ENCODE measurements at regions not wholly inside any gene's neighbourhood (a gene's known extent, or its start where the extent isn't known, plus 50 kb on each side); places are given as distances from the start of the nearest gene placed in this dataset.

DNA sequence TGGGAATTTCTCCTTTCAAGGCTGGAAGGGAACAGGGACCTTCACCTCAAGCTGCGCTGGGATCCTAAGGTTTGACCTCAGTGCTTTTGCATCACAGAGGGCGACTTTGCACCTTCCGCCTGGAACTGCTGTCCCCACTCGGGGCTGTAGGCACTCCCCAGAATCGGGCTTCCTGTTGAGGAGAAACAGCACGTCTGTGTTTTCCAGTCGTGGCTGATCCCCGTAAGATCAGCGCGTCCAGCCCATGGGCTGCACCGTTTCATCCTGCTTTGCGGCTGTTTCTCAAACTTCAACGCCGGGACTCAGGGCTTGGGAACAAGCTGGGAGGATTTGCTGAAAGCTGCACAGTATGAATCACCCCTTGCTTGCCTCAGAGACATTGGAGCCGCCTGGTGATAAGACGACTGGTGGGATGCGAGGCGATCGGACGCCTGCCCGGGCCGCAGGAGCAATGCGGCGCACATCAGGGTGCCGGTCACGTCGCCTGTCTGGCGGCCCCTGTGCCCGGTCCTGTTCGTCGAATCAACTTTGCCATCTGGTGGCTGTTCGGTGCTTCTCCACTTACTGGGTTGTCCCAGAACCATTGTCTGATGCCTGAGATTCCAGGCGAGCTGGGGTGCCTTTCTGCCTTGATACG, 53.6 kb upstream of the FRMD1 start:
- no peak for DNase-seq (ENCODE audit: low spot score)

DNA sequence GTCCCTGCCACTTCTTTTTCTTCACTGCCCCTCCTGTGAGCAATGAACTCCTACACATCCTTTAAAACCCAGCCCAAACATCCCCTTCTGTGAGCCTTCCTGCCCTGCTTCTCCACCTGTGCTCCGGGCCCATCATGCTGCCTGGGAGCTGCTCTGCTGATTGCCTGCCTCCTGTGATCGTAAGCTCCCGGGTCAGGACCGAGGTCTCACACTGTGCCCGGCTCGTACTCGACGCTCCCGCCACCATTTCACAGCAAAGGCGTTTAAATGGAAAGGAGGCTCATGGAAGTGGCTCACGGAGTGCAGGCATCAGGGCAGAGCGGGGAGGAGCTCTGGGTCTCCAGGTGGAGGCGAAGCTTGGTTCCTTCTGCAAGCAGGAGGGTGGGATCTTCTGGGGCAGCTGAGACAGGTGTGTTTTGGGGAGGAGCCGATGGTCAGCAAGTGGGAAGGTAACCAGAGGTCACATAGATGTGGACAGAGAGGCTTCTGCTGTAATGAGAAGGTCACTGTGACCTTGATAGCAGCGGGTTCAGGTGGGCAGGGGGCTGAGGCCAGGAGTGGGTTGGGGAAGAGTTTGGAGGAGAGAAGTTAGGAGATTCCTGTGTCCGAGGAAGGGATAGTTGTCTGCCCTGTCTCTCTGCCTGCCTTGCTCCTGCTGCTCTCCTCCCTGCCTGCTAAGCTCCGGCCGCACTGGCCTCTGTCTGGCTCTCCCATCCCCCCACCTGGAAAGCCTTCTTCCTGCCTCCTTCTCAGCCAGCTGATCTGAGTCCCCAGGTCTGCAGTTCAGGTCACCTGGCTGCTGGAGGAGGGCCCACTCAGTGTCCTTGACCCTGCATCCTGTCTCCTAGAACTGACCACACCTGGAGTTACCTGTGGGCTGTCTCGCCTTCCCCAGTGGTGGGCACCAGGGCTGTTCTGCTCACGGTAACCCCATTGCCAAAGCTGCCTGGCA, 52.7 kb upstream of the FRMD1 start:
- no peak for DNase-seq (ENCODE audit: low spot score)

DNA sequence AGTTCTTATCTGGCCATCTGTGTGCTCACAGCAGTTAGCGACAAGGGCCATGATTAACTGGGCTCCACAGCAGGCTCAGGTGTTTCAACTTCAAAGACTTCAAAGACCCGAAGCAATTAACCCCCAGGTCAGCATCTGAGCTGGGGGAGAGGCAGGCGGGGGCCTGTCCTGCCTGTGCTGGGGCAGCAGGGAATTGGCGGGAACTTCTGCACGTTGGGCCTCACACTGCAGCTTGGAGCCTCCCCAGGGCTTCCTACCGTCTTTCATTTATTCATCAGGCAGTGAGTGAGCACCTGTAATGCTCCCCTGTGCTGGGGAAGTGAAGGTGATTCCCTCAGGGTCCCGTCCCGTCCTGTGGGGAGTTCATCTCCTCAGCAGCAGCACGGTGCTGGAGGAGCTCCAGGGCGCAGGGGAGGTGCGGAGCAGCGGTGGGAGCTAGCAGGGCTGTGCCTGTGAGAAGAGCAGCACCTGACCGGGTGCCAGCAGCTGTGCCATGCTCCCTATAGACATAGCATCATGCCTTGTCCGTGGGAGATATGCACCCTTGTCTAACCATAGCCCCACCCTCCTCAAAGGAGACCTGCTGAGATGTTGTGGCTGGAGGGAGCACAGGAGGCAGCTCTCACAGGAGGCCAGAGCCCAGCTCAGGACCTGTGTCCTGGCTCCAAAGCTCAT, 51.8 kb upstream of the FRMD1 start:
- DNase-seq (ENCODE audit: low spot score) = no peak

DNA sequence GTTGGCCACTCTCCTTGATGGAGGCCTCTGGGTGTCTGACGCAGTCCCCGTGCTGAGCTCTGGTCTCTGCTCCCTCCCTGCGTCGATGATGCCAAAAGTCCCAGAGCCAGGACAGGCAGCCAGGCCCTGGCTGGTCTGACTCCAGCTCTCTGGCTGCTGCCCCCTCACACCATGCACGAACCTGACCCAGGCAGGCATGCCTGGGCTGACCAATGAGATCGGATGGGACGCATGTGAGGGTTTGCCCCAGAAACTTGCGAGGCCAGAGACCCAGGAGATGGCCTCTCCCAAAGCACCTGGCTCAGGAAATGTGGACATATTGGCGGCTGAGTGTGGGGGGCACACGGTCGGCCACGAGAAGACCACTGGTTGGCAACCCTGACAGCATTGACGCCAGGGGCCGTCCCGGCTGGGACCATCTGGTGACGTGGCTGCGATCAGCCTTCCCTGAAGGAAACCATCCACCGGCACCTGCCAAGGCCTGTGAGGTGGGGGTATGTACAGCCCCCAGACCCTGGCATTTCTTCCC, 51.2 kb upstream of the FRMD1 start:
- DNase-seq (ENCODE audit: low spot score) = no peak

DNA sequence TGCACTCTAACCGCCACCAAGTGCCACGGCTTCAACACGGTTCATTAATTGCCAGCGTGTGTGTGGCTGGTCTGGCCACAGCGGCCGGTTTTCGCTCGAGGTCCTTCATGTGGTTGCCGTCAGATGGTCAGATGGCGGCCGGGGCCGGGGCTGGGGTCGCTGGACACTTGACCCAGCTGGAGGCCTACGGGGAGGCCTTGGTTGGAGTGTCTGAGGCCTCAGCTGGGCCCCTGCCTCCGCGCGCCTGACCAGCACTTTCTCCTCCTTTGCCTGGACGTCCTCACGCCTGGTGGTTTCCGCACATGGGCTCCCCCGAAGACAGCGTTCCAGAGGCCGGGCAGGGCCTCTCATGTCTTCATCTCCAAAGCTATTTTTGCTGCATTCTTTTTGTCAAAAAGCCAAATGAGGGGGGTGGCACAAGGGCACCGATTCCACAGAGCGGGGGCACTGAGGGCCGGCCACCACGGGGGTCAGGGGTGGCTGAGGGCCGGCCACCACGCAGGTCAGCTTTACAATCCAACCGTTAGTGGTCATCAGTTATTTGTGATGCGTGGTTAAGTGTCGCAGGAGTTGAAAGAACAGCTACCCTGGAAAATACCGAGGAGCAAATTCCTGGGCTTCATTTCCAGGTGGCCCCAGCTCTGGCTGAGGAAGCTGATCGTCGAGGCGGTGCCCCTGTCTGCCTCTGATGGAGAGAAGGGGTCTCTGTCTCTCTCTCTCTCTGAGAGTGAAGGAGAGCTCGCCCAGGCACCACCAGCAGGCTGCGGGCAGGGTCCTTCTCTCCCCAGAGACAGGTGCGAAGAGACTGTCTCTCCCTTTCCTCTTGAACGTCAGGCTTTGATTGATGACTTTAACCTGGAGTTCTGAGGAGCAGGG, 50.5 kb upstream of the FRMD1 start:
- DNase-seq (ENCODE audit: low spot score) = no peak

DNA sequence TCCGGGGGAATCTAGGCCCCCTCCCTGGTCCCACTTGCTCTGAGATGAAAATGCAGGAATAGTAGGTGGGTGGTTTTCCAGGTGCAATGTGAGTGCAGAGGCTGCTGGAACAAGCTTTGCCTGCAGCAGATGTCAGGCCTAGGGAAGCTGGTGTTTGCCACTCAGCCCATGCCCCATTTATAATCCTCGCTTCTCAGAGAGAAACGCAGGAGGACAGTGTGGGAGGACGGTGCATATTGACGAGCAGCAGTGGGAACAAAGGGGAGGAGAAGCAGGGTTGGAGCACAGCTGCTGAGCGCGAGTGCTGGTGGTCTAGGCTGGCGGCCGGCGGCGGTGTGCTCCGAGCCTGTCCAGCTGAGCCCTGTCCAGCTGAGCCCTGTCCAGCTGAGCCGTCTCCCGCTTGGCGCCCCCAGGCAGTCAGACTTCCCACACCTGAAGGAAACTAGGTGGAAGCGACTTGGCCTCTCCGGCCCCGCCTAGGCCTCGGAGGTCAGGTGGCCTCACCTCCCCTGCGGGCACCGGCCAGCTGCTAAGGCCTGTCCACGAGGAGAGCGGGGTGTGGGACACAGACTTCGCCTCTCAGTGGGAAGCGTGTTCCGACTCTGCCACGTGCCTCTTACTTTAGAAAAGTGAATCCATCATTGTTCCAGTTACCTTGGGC, 49.7 kb upstream of the FRMD1 start:
- no peak for DNase-seq (ENCODE audit: low spot score)

Data from HuH-7 (cell line).